ENCODE measurements at regions not wholly inside any gene's neighbourhood (a gene's known extent, or its start where the extent isn't known, plus 50 kb on each side); places are given as distances from the start of the nearest gene placed in this dataset.

DNA sequence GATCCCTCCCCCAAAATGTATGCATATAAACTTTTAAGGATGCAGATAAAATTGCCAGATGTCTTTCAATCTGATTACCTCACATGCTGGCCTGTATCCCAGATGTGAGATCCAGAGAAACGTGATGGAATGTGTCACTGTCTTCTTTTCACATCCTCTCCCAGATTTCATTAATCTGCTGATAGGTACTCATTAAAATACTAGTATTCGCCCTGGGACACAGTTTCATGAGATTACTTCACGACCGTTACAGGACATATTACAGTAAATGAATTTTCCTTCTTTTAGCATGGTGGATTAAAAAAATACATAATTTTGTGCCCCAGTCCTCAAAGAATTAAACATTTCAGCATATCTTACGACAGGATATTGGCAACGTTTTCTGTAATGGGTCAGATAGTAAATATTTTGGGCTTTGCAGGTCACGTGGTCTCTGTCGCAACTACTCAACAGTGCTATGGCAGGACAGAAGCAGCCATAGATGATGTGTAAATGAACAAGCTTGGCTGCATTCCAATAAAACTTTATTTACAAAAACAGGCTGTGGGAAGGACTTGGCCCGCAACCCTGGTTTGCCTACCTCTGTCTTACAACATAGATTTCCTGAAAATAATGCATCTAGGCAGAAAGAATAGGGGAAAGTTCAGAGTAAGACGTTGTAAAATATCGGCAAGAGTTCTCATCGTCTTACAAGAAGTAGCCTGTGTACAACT lies 156.0 kb upstream of the DIO3 start:
- DNase-seq (ENCODE audit: low spot score): no peak

DNA sequence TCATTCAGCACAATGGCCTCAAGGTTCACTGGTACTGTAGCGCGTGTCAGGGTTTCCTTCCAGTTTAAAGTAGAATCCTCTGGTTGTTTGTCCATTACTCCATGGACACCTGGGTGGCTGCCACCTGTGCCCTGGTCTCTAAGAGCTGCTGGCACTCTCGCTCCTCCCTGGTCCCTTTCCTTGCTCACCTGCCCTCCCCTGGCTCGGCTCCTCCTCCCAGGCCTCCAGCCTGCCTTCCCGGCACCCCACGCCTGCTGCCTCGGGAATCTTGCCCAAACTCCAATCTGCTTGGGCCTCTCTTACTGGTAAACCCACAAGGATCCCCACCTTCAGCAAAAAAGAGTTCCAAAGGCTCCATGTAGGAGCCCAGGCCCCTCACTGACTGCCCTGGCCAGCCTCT lies 154.4 kb upstream of the DIO3 start:
- DNase-seq (ENCODE audit: low spot score): no peak

DNA sequence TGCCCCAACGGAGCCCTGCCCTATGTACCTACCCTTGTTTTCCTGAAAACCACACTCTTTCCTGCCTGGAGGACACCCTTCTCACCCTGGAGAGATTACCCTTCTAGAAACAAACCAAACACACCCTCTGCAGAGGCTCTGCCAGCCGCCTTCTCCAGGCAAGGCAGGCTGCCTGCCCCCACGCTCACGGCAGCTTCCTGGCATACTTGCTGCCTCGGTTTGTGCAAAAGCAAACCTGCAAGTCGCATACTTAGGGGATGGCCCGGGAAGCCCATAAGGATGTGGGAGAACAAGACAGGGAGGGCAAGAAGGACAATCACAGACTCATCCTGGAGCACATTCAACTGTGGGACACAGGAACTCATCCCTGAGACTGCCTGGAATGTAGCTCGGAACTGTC lies 154.0 kb upstream of the DIO3 start:
- DNase-seq (ENCODE audit: low spot score): no peak

DNA sequence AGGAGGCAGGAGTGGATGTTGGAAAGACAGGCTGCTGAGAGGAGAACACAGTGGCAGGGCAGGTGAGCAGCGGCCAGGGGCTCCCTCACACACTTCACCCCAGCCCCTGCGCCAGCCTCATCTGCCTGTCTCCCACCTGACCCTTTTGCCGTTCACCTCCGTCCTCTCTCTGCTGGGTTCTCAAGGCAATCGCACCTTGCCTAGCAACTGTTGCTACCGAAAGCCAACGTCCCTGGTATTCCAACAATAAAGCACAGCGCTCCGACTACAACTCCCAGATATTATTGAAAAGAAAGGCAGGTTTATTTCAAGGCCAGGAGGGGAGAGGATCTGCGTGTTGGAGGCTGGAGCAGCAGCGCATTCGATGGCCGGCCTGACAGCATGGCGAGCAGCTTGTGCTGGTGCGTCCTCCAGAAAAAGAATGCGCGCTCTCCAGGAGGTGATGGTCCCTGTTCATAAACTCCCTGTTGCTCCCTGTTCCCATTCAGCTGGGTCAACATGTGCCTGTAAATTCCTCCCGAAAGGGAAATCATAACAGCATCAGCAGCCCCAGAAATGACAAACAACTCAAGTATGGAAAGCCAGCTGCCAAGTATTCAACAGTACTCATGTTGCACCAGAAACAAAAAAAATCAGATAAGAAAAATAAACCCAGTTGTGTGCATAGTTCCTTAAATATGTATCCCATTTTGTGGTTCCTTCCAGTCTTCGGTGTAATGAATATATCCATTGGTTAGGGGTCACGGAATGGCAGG lies 153.0 kb upstream of the DIO3 start:
- DNase-seq (ENCODE audit: low spot score): no peak

DNA sequence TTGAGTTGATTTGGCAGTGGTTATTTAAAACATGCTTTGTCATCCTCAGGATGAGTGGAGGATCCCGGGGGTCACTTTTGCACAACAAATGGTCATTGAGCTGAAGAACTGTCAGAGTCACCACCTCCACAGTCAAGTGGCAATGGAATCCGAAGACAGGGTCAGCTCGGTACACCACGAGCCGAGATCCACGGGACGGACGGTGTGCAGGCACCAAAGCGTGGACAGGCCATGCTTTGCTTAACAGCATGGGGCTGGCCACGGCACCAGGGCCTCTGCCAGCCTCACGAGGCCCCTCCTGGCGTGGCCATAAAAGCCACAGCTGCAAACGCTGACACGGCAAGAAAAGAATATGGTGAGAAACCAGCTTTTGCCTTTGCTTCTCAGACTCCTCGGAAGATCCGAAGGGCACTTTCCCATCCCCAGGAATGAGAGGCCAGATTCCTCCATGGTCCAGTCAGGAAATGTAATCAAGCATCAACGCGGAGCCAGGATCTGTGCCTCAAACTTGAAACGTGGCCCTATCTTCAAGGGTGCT lies 152.2 kb upstream of the DIO3 start:
- DNase-seq (ENCODE audit: low spot score): no peak

DNA sequence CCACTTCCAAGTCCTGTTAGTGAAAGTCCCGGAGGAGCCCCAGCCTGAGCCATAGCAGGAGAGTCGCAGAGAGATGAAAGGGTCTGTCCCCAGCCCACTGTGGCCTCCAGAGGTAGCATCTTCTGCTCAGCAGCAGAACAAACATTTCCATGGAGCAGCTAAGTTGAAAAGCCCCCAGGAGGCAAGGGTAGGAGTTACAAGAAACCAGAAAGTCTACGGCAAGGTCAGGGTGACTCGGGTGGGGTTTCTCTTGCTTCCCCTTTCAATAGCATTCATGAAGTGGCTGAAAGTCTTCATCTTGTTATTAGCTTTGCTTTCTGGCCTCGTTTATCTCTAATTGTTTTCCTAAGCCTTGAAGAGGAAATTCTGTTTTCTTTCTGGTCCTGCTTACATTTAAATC lies 151.2 kb upstream of the DIO3 start:
- no peak for DNase-seq (ENCODE audit: low spot score)

DNA sequence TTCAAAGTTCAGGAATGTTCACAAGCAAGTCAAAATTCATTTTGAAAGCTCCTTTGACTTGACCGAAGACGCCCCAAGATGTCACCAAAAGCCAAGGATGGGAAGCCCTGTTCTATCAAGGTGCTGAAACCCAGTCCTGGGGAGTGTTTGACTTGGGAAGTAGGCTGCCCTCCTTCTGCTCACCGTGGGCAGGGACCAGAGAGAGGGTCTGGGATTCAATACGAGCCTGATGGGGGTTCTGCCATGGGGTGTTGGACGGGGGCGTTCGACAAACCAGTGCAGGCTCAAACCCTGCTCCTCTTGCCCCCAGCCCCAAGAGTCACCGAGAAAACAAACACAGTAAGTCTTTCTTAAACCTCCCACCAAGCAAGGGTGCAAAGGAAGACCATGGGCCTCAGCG lies 150.1 kb upstream of the DIO3 start:
- no peak for DNase-seq (ENCODE audit: low spot score)

DNA sequence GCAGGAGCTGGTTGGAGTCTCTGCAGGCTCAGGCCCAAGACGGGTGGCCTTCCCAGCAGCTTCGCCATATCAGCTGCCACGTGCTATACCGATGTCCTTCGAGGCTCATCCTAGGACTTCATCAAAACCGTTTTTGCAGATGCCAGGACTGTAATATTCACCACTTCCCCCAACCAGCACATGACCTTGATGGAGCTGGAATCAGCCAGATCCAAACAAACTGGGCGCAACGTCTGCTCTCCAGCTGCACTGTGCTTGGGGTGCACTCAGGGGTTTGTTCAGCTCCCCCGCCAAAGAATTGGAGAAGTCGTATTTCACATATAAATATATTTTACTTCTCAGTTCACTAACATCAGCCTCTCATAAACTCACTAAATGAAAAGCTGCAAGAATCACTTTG lies 149.5 kb upstream of the DIO3 start:
- no peak for DNase-seq (ENCODE audit: low spot score)

DNA sequence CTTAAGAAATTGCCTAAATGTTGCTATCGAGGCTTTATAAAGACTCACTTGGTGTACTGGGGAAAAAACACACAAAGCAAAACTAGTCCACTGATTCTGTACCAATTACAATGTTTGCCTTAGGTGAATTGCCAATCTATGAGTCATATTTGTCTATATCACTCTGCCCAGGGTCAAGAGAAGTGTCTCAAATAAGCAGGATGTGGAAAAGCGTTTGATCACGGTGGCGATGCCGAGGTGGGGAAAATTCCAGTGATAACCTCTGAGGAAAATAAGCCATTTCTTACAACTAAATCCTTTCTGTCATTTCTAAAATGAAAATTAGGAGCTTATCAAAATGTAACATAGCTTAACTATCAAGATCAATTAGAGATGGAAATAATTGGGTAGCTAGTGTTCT lies 148.6 kb upstream of the DIO3 start:
- no peak for DNase-seq (ENCODE audit: low spot score)

DNA sequence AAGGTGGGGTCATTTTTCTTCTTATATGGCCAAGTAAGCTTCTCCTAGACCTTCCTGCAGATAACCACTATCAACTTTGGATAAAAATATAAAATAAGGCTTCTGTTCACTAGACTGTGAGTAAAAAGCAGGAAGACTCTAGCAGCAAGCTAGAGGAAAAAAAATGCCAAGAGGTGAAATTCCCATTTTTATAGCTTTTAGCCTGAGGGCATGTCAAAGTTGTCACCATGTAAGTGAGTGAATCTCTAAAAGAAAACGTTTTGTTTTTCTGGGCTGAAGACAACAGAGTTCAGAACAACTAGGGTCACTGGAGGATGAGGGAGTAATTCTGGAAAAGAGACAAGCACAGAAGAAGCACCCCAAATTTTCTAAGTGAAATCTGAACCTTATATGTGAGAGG lies 143.9 kb upstream of the DIO3 start:
- no peak for DNase-seq (ENCODE audit: low spot score)

DNA sequence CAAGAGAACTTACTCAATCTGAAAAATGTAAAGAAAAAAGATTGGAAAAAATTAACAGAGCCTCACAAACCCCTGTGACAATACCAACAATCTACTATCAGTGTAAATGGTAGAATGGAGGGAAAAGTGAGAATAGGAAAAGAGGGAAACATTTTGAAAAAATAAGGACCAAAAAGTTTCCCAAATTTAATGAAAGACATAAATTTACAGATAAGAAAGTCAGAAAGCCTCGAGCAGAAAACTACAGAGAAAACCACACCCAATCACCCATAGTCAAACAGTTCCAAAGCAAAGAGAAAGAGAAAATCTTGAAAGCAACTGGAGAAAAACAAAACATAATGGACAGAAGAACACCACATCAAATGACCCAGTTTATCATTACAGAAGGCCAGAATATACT lies 142.7 kb upstream of the DIO3 start:
- DNase-seq (ENCODE audit: low spot score): no peak

DNA sequence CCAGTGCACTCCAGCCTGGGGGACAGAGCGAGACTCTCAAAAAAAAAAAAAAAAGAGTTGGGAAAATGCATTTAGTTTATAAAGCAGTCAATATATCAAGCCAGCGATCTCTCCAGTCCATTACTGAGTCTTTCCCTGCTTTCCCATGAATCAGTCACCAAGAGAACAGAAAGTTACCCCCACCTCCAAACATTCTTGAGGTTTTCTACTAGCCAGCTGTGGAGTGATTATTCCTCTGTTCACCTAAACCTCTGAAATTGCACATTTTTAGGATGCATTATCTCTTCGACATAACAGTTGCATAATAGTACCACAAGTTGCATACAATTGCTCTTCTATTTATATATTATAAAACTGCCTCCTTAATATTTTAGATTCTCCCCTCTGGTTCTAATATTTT lies 134.8 kb upstream of the DIO3 start:
- no peak for DNase-seq (ENCODE audit: low spot score)

DNA sequence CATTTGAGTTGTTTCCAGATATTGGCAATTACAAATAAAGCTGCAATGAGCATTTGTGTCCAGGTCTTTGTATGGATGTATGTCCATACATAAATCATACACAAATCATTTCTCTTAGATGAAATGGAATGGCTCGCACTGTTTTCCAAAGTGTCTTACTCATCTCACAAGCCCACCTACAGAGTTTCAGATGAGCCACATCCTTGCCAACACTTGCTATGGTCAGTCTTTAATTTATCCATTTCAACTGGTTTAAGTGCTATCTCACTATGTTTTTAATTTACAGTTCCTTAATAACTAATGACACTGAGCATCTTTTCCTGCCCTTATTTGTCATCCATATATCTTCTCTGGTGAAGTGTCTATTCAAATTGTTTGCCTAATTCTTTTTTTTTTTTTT lies 132.9 kb upstream of the DIO3 start:
- DNase-seq (ENCODE audit: low spot score): no peak

DNA sequence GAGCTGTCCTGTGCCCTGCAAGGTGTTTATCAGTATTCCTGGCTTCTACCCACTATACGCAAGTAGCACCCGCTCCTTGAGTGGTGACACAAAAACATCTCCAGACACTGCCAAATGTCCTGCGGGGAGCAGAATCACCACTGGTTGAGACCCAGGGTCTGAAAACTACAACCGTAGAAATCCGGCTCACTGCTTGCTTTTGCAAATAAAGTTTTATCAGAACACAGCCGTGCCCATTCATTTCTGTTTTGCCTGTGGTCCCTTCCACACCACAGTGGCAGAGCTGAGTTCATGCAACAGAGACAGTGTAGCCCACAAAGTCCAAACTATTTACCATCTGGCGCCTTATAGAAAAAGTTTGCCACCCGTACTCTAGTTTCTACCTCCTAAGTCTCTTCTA lies 125.7 kb upstream of the DIO3 start:
- DNase-seq (ENCODE audit: low spot score): no peak

DNA sequence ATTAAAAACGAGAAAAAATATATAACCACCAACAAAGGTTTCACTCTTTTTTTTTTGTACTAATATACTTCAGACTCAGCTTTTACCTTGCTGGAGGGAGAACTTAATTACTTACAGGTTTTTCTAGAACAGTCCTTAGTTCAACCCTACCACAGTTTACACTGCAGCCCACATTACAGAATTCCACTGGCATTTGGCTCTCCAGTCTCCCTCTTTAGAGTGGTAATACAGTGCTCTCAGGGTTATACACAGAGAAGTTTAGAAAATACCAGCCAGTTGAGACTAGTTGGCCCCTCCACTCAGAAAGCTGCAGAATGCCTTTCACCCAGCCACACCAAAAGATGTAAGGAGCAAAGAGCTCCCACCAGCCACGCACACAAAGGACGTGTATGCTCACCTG lies 122.3 kb upstream of the DIO3 start:
- no peak for DNase-seq (ENCODE audit: low spot score)

DNA sequence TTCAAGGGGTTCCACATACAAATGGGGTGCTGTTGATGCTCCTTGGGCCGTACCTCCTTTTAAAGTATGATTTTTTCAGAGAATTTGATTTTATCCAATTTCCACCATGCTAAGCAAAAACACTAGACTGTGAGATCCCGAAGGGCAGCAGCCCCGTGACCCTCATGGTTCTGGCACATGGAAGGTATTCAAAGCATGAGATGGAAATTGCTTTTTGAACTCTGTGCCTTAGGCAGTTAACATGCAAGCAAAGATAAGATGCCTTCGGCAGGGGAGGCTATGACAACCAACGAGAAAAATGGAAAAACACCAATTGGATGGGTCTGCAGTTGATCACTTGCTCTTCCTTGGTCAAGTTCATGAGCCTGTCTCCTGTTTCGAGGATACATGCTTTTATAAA lies 120.8 kb upstream of the DIO3 start:
- DNase-seq (ENCODE audit: low spot score): no peak

DNA sequence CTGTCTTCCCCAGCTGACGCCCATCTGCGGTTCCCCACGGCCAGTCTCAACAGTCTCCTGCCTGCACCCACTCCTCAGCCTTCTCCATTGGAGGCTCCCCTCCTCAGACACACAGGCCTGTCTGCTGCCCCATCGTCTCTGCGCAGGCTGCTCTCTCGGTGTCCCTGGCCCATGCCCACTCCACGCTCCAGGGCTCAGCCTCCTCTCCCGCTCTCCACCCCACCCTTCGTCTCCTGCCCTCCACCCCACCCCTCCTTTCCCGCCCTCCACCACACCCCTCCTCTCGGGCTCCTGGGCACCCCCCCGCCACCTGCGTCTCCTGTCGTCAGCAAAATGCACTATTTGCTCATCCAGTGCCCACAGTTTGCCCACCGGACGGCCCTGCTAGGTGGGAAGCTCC lies 119.6 kb upstream of the DIO3 start:
- no peak for DNase-seq (ENCODE audit: low spot score)

DNA sequence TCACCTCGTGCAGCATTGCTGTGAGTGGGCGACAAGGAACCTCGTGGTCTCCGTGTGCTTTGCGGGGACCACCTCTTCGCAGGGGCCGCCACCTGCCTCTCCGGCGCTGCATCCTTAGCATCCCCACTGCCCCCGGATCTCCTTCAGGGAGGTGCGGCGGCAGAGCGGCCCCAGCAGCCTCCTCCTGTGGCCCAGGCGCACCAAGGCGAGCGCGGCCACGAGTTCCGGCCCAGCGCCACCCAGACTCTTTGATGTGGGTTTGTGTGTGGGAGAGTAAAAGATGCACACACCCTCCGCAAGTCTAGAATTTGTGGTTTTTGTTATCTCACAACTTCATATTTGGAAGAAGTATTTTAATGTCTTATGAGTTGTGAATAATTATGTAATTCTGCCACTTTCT lies 118.8 kb upstream of the DIO3 start:
- peak; percentile 57 for DNase-seq (ENCODE audit: low spot score)

DNA sequence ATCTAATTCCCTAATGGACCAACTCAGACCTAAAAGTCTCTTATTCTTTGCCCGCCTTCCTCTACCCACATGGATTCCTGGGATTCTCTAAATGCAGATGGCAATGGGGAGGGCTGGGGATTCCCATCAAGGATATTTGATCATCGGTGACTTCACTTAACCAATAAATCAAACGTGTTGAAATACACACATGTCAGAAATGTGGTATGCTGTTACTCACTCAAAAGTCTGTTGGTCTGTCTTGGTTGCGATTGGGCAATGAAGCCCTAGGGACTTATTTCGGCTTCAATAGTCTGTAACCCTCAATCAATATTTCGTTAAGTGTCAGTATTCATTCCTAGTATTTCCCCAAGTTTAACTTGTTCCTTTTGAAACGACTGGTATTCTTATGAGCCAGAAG lies 117.2 kb upstream of the DIO3 start:
- no peak for DNase-seq (ENCODE audit: low spot score)

DNA sequence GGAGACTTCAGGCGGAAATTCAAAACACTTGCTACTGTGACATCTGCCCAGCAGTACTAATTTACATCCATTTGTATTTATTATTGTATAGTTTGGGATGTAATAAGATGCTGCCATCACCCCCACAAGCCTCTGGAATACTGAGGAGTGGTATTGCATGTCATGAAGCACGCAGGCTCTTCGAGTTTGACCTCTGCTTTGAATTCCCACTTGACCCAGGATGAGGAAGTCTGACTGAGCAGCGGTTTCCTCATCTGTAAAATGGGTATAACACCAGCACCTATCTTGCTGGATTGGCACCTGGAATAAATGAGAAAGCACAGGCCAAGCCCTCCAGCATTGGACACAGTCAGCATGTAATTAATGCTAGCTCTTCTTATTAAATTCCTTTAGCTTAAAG lies 116.0 kb upstream of the DIO3 start:
- no peak for DNase-seq (ENCODE audit: low spot score)

DNA sequence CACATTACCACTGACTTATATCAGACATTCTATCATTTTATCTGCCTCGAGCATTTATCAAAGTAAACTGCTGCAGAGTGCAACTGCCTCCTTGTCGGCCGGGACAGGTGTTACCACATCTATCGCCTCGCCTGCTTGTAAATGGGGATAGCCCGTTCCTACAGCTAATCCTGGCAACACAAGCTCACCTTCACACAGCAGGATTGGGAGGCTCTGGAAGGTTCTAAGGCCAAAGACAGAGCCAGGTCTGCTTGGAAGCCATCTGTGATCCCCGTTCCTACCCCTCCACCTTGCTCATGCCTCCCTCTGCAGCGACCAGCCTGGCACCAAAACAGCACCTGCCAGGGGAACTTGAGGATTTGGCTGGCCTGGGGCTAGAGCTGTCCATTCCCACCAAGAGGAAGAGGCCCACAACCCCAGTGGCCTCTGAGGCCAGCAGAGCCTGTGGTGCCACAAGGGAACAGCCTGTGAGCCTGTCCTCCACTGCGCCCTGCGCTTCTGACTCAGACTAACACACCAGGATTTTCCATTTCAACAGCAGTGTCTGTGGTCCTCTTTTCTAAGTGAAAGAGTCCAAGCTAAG lies 114.8 kb upstream of the DIO3 start:
- no peak for DNase-seq (ENCODE audit: low spot score)

DNA sequence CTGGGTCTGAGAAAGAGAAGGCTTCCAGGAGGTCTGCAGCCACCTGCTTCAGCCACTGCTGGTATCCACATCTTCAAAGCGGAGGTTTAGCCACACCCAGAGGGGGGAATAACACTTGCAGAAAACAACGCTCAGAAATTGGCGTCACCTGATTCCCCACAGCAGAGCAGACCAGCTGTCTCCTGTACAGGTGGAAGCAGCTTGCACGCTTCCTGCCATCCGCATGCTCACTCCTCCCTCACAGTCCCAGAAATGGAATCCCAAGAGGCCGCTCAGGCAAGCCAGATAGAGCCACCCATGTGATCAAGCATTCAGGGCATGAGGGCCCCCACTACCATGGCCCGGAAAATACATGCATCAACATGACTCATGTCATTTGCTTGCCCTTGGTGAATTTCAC lies 112.2 kb upstream of the DIO3 start:
- no peak for DNase-seq (ENCODE audit: low spot score)

DNA sequence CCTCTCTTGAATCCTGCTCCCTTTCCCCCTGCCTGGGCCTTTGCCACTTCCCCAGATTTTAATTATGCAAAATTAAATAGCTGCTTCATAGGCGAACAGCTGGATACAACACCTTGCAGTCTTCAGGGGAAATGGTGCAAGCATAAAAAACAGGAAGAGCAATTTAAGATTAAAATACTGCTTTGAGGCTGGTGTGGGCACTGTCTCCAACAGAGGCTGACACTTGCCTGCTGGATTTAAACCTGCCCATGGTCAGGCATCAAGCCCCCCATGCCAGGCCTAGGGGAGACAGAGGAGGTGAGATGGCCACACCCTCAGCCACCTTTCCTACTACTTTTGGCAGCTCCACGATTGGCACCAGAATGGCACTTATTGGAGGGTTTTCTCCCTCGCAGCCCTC lies 110.1 kb upstream of the DIO3 start:
- DNase-seq (ENCODE audit: low spot score): no peak

Measured in CD4-positive, alpha-beta T cell treated with Interleukin-15 for 4 hours (primary cell).